ENCODE measurements at regions not wholly inside any gene's neighbourhood (a gene's known extent, or its start where the extent isn't known, plus 50 kb on each side); places are given as distances from the start of the nearest gene placed in this dataset.

GRCh38 chr6:163916315-163917081 is 502.0 kb downstream of the QKI start:
- no peak for DNase-seq (ENCODE audit: low spot score)

GRCh38 chr6:163915131-163915530 is 500.6 kb downstream of the QKI start:
- DNase-seq (ENCODE audit: low spot score): no peak

DNA sequence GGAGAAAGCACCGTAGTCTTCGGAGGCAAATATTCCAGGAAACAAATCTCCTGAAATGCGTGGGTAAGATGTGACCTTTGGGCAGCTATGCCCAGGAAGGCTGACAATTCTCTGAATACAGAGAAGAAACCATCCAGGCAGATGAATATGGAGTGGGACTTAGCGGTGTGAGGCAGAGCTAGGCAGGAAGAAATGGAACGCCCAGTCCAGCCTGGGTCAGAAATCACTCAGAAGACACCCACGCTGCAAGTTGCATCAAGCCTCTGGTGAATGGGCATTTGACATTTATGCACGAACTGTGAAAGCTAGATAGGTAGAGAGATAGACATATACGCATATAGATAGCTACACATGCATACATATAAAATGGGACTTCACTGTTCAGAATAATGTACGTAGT is 498.5 kb downstream of the QKI start:
- no peak for DNase-seq (ENCODE audit: low spot score)

- DNase-seq (ENCODE audit: low spot score): no peak
Observed at GRCh38 chr6:163906006-163906710, 491.6 kb downstream of the QKI start.

GRCh38 chr6:163904186-163904585 is 489.7 kb downstream of the QKI start:
- no peak for DNase-seq (ENCODE audit: low spot score)

DNA sequence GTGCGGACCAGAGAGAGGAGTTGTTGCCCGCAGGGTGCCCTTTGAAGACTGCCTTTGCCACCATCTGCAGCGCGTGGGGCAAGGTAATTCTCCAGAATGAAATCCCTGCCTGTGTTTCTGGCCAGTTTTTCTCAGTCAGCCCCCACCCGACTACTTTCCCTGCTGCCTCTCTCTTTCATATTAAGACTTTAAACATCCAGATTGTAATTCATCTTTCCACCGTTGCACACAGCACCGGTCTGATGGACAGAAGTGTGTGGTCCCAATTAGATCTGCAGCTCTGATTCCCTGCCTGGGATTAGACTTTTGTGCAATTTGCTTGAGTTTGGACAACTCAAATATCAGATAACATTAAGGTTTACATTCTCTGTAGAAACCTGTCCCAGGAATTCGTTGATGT is 489.0 kb downstream of the QKI start:
- no peak for DNase-seq (ENCODE audit: low spot score)

DNA sequence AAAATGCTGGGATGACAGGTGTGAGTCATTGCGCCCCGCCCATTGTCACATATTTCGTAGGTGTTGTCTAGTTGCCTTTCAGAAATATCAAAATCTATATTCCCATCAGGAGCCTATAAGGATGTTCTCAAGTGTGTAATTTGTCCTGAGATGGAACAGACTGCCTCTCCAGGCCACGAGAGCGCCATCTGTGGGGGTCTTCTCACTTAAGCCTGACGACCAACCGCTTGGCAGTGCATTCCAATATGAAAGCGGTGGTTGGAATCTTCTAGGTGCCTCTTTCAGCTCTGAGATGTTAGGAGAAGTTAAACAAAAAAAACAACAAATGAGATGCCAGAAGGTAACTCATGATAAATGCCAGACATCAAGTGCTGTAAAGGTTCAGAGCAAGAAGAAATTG is 488.5 kb downstream of the QKI start:
- DNase-seq (ENCODE audit: low spot score): no peak

DNA sequence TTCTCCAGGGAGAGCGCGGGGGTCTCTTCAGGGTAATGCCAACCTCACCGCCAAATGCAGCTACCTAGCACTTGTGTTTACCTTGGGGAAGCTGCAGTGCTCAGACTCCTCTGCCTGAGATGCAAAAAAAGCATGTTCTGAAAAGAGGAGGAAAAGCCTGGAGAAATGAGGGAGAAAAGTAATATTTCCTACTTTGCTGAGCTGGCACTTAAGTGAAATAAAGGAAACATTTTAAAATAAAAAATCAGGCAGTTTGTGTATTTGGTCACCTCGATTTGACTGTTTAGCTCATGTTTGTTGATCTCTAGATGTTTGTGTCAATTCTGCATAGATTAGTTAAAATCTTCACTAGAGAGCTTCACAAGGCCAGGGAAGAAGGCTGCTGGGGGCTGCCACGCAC is 487.2 kb downstream of the QKI start:
- DNase-seq (ENCODE audit: low spot score): no peak

- DNase-seq (ENCODE audit: low spot score): no peak
Observed at GRCh38 chr6:163900570-163900969, 486.1 kb downstream of the QKI start.

GRCh38 chr6:163897669-163898068 is 483.2 kb downstream of the QKI start:
- DNase-seq (ENCODE audit: low spot score): no peak

GRCh38 chr6:163897030-163897429 is 482.5 kb downstream of the QKI start:
- no peak for DNase-seq (ENCODE audit: low spot score)

GRCh38 chr6:163895162-163895561 is 480.6 kb downstream of the QKI start:
- no peak for DNase-seq (ENCODE audit: low spot score)

- no peak for DNase-seq (ENCODE audit: low spot score)
Observed at GRCh38 chr6:163893609-163894189, 479.2 kb downstream of the QKI start.

GRCh38 chr6:163892824-163893561 is 478.5 kb downstream of the QKI start:
- DNase-seq (ENCODE audit: low spot score): no peak

DNA sequence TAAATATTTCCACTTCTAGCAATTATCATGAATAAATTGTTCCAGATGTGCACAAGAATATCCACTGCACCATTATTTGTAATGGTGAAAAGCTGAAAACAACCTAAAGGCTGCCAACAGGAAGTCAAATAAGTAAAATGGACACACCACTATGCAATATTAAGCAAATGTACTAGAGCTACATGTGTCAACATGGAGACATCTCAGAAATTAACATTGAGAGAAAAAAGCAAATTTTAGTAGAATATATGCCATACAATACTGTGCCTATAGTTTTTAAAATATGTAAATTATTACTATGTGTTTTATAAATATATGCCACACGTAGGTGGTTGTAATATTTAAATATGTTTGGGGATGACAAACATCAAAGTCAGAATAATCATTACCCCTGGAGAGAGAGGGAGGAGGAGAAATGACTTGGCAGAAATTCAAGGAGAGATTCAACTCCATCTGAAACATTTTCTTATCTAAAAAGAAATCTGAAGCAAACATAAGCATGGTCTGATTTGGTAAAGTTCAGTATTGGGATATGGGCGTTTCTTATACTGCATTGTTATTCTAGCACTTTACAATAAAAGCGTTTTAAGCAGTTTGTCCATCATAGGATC is 475.5 kb downstream of the QKI start:
- no peak for DNase-seq (ENCODE audit: low spot score)

- DNase-seq (ENCODE audit: low spot score): no peak
Observed at GRCh38 chr6:163888030-163888819, 473.7 kb downstream of the QKI start.

DNA sequence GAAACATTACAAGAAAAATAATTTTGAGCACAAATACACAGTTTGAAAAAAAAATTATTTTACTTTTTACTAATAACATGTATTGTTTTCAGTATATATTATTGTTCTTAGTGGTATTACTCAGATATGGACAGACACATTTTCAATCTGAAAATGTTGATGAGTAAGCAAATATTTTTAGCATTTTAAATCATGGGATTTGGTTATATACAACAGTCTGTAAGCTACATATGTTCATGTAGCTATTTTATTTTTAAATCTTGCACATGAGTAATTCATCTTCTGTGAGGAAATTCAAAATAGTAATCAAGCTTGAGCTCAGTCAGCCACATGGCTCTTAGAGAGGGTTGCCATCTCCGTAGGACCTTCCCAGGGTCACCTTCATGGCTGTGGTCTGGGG is 471.9 kb downstream of the QKI start:
- no peak for DNase-seq (ENCODE audit: low spot score)

DNA sequence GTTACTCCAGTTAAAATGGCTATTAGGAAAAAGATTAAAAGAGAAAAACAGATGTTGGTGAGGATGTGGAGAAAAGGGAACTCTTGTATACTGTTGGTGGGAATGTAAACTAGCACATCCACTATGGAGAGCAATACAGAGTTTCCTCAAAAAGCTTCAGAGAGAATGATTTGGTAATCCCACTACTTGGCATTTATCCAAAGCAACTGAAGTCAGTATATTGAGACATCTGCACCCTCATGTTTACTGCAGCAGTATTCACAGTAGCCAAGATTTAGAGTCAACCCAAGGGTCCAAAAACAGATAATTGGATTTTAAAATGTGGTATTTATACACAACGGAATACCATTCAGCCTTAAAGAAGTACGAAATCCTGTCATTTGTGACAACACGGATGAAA is 469.5 kb downstream of the QKI start:
- no peak for DNase-seq (ENCODE audit: low spot score)

- DNase-seq (ENCODE audit: low spot score): no peak
Observed at GRCh38 chr6:163878698-163879097, 464.2 kb downstream of the QKI start.

GRCh38 chr6:163877877-163878639 is 463.5 kb downstream of the QKI start:
- no peak for DNase-seq (ENCODE audit: low spot score)

GRCh38 chr6:163876391-163876790 is 461.9 kb downstream of the QKI start:
- no peak for DNase-seq (ENCODE audit: low spot score)

Measured in putamen (tissue), 1 donor.